K562 (cell line): ENCODE measurements at regions not wholly inside any gene's neighbourhood (a gene's known extent, or its start where the extent isn't known, plus 50 kb on each side); places are given as distances from the start of the nearest gene placed in this dataset.

Experiments used
- FOXJ2 ChIP-seq: fragments of 200-800 bp; sonication (Bioruptor generic); IDR thresholded peaks from 2 replicates; pipeline ENCODE4 v1.6.1; 2016; ENCODE audit warnings: missing genetic modification characterization, missing compliant biosample characterization
- RBBP5 ChIP-seq: fragments of 200-600 bp; sonication (generic); IDR thresholded peaks from 2 replicates; pipeline ENCODE4 v1.6.1; 2012; ENCODE audit warnings: borderline replicate concordance, mild to moderate bottlenecking, low read length, control low read depth, inconsistent platforms; ENCODE audit not compliant: insufficient read depth, poor library complexity, severe bottlenecking
- REST ChIP-seq, 2 experiments: fragments of 450-650 bp; formaldehyde crosslinking in 1 of 2; IDR thresholded peaks; 2 replicates each; pipeline versions ENCODE4 v1.4.0 to v1.6.1; 2014 to 2020; ENCODE audit warnings: mild to moderate bottlenecking in 2 of 2, borderline replicate concordance in 1 of 2, low read depth in 1 of 2
- TBL1XR1 ChIP-seq, 2 experiments: IDR thresholded peaks; 2 replicates each; pipeline ENCODE4 v1.6.1; 2012; ENCODE audit warnings: improper control_type of control experiment in 2 of 2, low read length in 2 of 2, mild to moderate bottlenecking in 1 of 2
- ZBTB33 ChIP-seq: sonication (generic); formaldehyde crosslinking; IDR thresholded peaks from 2 replicates; pipeline ENCODE4 v1.8.1; 2023; ENCODE audit warnings: mild to moderate bottlenecking, missing genetic modification reagents
- ZNF318 ChIP-seq, 2 experiments: fragments of 450-650 bp; IDR thresholded peaks; 2 replicates each; pipeline ENCODE4 v1.6.1; 2016; ENCODE audit warnings: mild to moderate bottlenecking in 2 of 2, borderline replicate concordance in 1 of 2, low read depth in 1 of 2, moderate library complexity in 1 of 2

- TF ChIP-seq ZNF318 (IDR thresholded peaks at IDR 0.05; ENCODE audit: borderline replicate concordance in 1 of 2, low read depth in 1 of 2): no peak
- TF ChIP-seq FOXJ2: 0 out of 2 replicates have a peak, but pooled peaks have one; percentile 38
- TF ChIP-seq ZBTB33 (CRISPR knock-in tag): peak; percentile 42; the same call in 1 of the 2 replicates
- TF ChIP-seq TBL1XR1 (IDR thresholded peaks at IDR 0.05; ENCODE audit: low read length in 2 of 2): peak in 1 of 2 experiments; percentile 30; a peak in 1 of 4 replicates
- TF ChIP-seq REST (IDR thresholded peaks at IDR 0.05; ENCODE audit: borderline replicate concordance): peak; percentile 80; the same call in 1 of the 2 replicates
- no peak for TF ChIP-seq REST (CRISPR knock-in tag; IDR thresholded peaks at IDR 0.05; ENCODE audit: low read depth)
- no peak for TF ChIP-seq RBBP5
Measured at GRCh38 chr15:92797168-92798052, 102.7 kb upstream of the CHD2 start (continued).
